NCI-H2196 treated with DMSO at 0.1 percent for 48 hours (cell line): ENCODE measurements at regions not wholly inside any gene's neighbourhood (a gene's known extent, or its start where the extent isn't known, plus 50 kb on each side); places are given as distances from the start of the nearest gene placed in this dataset.

Experiments
- DNase-seq: peaks from one replicate; lab custom pipeline; 2025; ENCODE audit not compliant: unreplicated experiment; lab: John Stamatoyannopoulos, UW

GRCh38 chr1:234940841-234941240 is 187.8 kb downstream of the TOMM20 start:
- DNase-seq, result no peak

- DNase-seq, result no peak
Measured at GRCh38 chr1:234938924-234939323, 189.7 kb downstream of the TOMM20 start.

- no peak for DNase-seq
Measured at GRCh38 chr1:234938135-234938534, 190.5 kb downstream of the TOMM20 start.

- no peak for DNase-seq
Measured at GRCh38 chr1:234936612-234937389, 191.8 kb downstream of the TOMM20 start.

- no peak for DNase-seq
Measured at GRCh38 chr1:234934611-234935033, 194.0 kb downstream of the TOMM20 start.

- DNase-seq, result no peak
Measured at GRCh38 chr1:234933475-234933874, 195.2 kb downstream of the TOMM20 start.

GRCh38 chr1:234932511-234933430 is 195.9 kb downstream of the TOMM20 start:
- no peak for DNase-seq

- no peak for DNase-seq
Measured at GRCh38 chr1:234932106-234932505, 196.5 kb downstream of the TOMM20 start.

- DNase-seq, result no peak
Measured at GRCh38 chr1:234931404-234931973, 197.1 kb downstream of the TOMM20 start.

- no peak for DNase-seq
Measured at GRCh38 chr1:234929369-234929768, 199.3 kb downstream of the TOMM20 start.

GRCh38 chr1:234928642-234929041 is 200.0 kb downstream of the TOMM20 start:
- DNase-seq, result no peak

GRCh38 chr1:234927971-234928640 is 200.5 kb downstream of the TOMM20 start:
- no peak for DNase-seq

- no peak for DNase-seq
Measured at GRCh38 chr1:234927312-234927970, 201.2 kb downstream of the TOMM20 start.

GRCh38 chr1:234926559-234927311 is 201.9 kb downstream of the TOMM20 start:
- no peak for DNase-seq

- DNase-seq, result no peak
Measured at GRCh38 chr1:234926264-234926558, 202.4 kb downstream of the TOMM20 start.

GRCh38 chr1:234925440-234926263 is 203.0 kb downstream of the TOMM20 start:
- no peak for DNase-seq

- DNase-seq, result no peak
Measured at GRCh38 chr1:234924450-234925355, 203.9 kb downstream of the TOMM20 start.

GRCh38 chr1:234923626-234924025 is 205.0 kb downstream of the TOMM20 start:
- DNase-seq, result no peak
